ENCODE measurements at regions not wholly inside any gene's neighbourhood (a gene's known extent, or its start where the extent isn't known, plus 50 kb on each side); places are given as distances from the start of the nearest gene placed in this dataset.

GRCh38 chr14:82719617-82720016 is 1186.0 kb upstream of the SEL1L start:
- Histone ChIP-seq H3K27ac (ENCODE audit: low read depth, low read length, poor library complexity, severe bottlenecking) (no peak overlapping the region), H3K4me3 (ENCODE audit: low read depth, low read length, poor library complexity, severe bottlenecking) (no peak overlapping the region), H3K4me2 (ENCODE audit: low read length) (no peak overlapping the region), H3K27me3 (ENCODE audit: insufficient read depth, low read length) (no peaks in the 10 kb centered on the region), H4K20me1 (ENCODE audit: insufficient read depth, low read length) (no peaks in the 10 kb centered on the region), H3K4me1 (ENCODE audit: insufficient read depth, low read length, severe bottlenecking) (no peaks in the 10 kb centered on the region), H3K79me2 (ENCODE audit: insufficient read depth, low read length) (no peaks in the 10 kb centered on the region), H3K9me3 (ENCODE audit: low read length) (no peaks in the 10 kb centered on the region), H3K36me3 (ENCODE audit: insufficient read depth, low read length) (no peaks in the 10 kb centered on the region), H2AFZ (ENCODE audit: low read length) (no peak overlapping the region), H3F3A (ENCODE audit: insufficient read depth, low read length) (no peaks in the 10 kb centered on the region), H3K9me2 (ENCODE audit: low read depth, low read length) (no peaks in the 10 kb centered on the region), H3K9ac (ENCODE audit: low read length) (no peak overlapping the region)
- TF ChIP-seq CTCF (IDR thresholded peaks at IDR 0.05; ENCODE audit: low read length) = no peak
- no peak for TF ChIP-seq EZH2 (IDR thresholded peaks at IDR 0.05; ENCODE audit: borderline replicate concordance, low read length)

GRCh38 chr14:82720431-82720830 is 1186.8 kb upstream of the SEL1L start:
- no peaks in the 10 kb centered on the region for H3F3A ChIP-seq (ENCODE audit: insufficient read depth, low read length)

GRCh38 chr14:82720946-82721345 is 1187.3 kb upstream of the SEL1L start:
- Histone ChIP-seq H3K4me1 (ENCODE audit: insufficient read depth, low read length, severe bottlenecking) (no peaks in the 10 kb centered on the region), H3K4me3 (ENCODE audit: low read depth, low read length, poor library complexity, severe bottlenecking) (no peak overlapping the region), H3F3A (ENCODE audit: insufficient read depth, low read length) (no peaks in the 10 kb centered on the region), H3K4me2 (ENCODE audit: low read length) (no peak overlapping the region), H3K9me2 (ENCODE audit: low read depth, low read length) (no peaks in the 10 kb centered on the region), H3K27ac (ENCODE audit: low read depth, low read length, poor library complexity, severe bottlenecking) (no peak overlapping the region), H4K20me1 (ENCODE audit: insufficient read depth, low read length) (no peaks in the 10 kb centered on the region), H3K36me3 (ENCODE audit: insufficient read depth, low read length) (no peaks in the 10 kb centered on the region), H3K79me2 (ENCODE audit: insufficient read depth, low read length) (no peaks in the 10 kb centered on the region), H3K9ac (ENCODE audit: low read length) (no peak overlapping the region), H3K9me3 (ENCODE audit: low read length) (no peaks in the 10 kb centered on the region), H3K27me3 (ENCODE audit: insufficient read depth, low read length) (no peaks in the 10 kb centered on the region), H2AFZ (ENCODE audit: low read length) (no peak overlapping the region)
- TF ChIP-seq EZH2 (IDR thresholded peaks at IDR 0.05; ENCODE audit: borderline replicate concordance, low read length) (no peak), CTCF (IDR thresholded peaks at IDR 0.05; ENCODE audit: low read length) (no peak)

More at GRCh38 chr14:82720431-82720830, 1186.8 kb upstream of the SEL1L start:
- Histone ChIP-seq H3K27me3 (ENCODE audit: insufficient read depth, low read length) (no peaks in the 10 kb centered on the region), H3K9ac (ENCODE audit: low read length) (no peak overlapping the region), H3K4me3 (ENCODE audit: low read depth, low read length, poor library complexity, severe bottlenecking) (no peak overlapping the region), H3K27ac (ENCODE audit: low read depth, low read length, poor library complexity, severe bottlenecking) (no peak overlapping the region), H3K79me2 (ENCODE audit: insufficient read depth, low read length) (no peaks in the 10 kb centered on the region), H4K20me1 (ENCODE audit: insufficient read depth, low read length) (no peaks in the 10 kb centered on the region), H3K4me1 (ENCODE audit: insufficient read depth, low read length, severe bottlenecking) (no peaks in the 10 kb centered on the region), H2AFZ (ENCODE audit: low read length) (no peak overlapping the region), H3K9me2 (ENCODE audit: low read depth, low read length) (no peaks in the 10 kb centered on the region), H3K36me3 (ENCODE audit: insufficient read depth, low read length) (no peaks in the 10 kb centered on the region), H3K9me3 (ENCODE audit: low read length) (no peaks in the 10 kb centered on the region), H3K4me2 (ENCODE audit: low read length) (no peak overlapping the region)
- no peak for TF ChIP-seq CTCF (IDR thresholded peaks at IDR 0.05; ENCODE audit: low read length)
- TF ChIP-seq EZH2 (IDR thresholded peaks at IDR 0.05; ENCODE audit: borderline replicate concordance, low read length) = no peak
